CD4-positive, alpha-beta memory T cell (primary cell): ENCODE measurements at regions not wholly inside any gene's neighbourhood (a gene's known extent, or its start where the extent isn't known, plus 50 kb on each side); places are given as distances from the start of the nearest gene placed in this dataset.

ENCODE experiments used
- CTCF ChIA-PET: fragments of 350-600 bp; sonication (Branson Sonifier 250); formaldehyde crosslinking; loops from one replicate; lab custom pipeline; 2021; ENCODE audit warnings: inconsistent platforms; ENCODE audit not compliant: partially characterized antibody; lab: Charles Lee
- POLR2A ChIA-PET: fragments of 350-600 bp; sonication (Branson Sonifier 250); formaldehyde crosslinking; loops from one replicate; lab custom pipeline; 2021; ENCODE audit not compliant: partially characterized antibody; lab: Charles Lee
- DNase-seq, 5 donors: peaks; one replicate each; pipeline versions ENCODE4 v3.0.0 to v3.0.0-alpha.2; 2020 to 2022; ENCODE audit warnings: mixed read lengths in 1 of 5
- H3K27ac ChIP-seq: one replicate; pipeline ENCODE4 v1.7.0; 2013; ENCODE audit warnings: low read depth, low read length
- H3K27me3 ChIP-seq: 2 replicates; pipeline ENCODE4 v1.7.0; 2013; ENCODE audit warnings: mild to moderate bottlenecking, low read length, moderate library complexity; ENCODE audit not compliant: insufficient read depth
- H3K36me3 ChIP-seq: 2 replicates; pipeline ENCODE4 v1.7.0; 2013; ENCODE audit warnings: mild to moderate bottlenecking, low read length, moderate library complexity; ENCODE audit not compliant: insufficient read depth
- H3K4me1 ChIP-seq: 2 replicates; pipeline ENCODE4 v1.7.0; 2013; ENCODE audit warnings: mild to moderate bottlenecking, low read length, moderate library complexity; ENCODE audit not compliant: insufficient read depth
- H3K4me3 ChIP-seq, 2 donors: one replicate each; pipeline ENCODE4 v1.7.0; 2013; ENCODE audit warnings: low read length in 2 of 2, mild to moderate bottlenecking in 1 of 2
- H3K9me3 ChIP-seq, 2 donors: one replicate each; pipeline ENCODE4 v1.7.0; 2013; ENCODE audit warnings: low read length in 2 of 2, control low read depth in 1 of 2; ENCODE audit not compliant: control insufficient read depth in 1 of 2
- H3K27ac Mint-ChIP-seq, 7 donors: one replicate each; pipeline ENCODE4 v1.8.0; 2020 to 2021; ENCODE audit warnings: mixed read lengths in 7 of 7, mild to moderate bottlenecking in 6 of 7, inconsistent platforms in 3 of 7, moderate library complexity in 3 of 7
- H3K27me3 Mint-ChIP-seq, 2 donors: one replicate each; pipeline ENCODE4 v1.8.0; 2020 to 2021; ENCODE audit warnings: mixed read lengths in 2 of 2
- H3K36me3 Mint-ChIP-seq, 2 donors: one replicate each; pipeline ENCODE4 v1.8.0; 2020 to 2021; ENCODE audit warnings: mixed read lengths in 2 of 2, inconsistent platforms in 1 of 2, mild to moderate bottlenecking in 1 of 2
- H3K4me1 Mint-ChIP-seq, 4 donors: one replicate each; pipeline ENCODE4 v1.8.0; 2020 to 2021; ENCODE audit warnings: mixed read lengths in 4 of 4, mild to moderate bottlenecking in 1 of 4
- H3K4me3 Mint-ChIP-seq, 8 donors: one replicate each; pipeline ENCODE4 v1.8.0; 2020 to 2021; ENCODE audit warnings: mixed read lengths in 8 of 8, mild to moderate bottlenecking in 7 of 8, moderate library complexity in 6 of 8, inconsistent platforms in 3 of 8
- H3K9me3 Mint-ChIP-seq, 8 donors: one replicate each; pipeline ENCODE4 v1.8.0; 2020 to 2021; ENCODE audit warnings: mixed read lengths in 8 of 8, mild to moderate bottlenecking in 5 of 8, inconsistent platforms in 3 of 8, moderate library complexity in 1 of 8
- intact Hi-C: fragments of 100-400 bp; cut with micrococcal nuclease; formaldehyde crosslinking; loops from one replicate; pipeline ENCODE4 v1.15.1; 2023

DNA sequence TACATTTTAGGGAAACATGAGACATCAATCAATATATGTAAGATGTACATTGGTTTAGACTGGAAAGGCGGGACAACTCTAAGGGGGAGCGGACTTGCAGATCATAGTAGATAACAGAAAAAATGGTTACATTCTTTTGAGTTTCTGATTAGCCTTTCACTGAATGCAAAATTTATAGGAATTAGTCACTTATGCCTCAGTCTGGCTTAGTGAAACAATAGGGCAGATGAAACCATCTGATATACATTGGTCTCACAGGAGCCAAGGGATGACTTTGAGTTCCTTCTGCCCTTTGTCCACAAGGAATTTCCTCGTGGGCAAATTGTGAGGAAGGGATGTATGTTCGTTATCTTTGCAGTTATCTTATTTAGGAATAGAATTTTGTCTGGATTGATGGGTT is 128.2 kb downstream of the ARSF start:
- Histone ChIP-seq H3K9me3 (no peaks in the 10 kb centered on the region), H3K36me3 (no peaks in the 10 kb centered on the region), H3K27me3 (no peaks in the 10 kb centered on the region), H3K27ac (no peak overlapping the region), H3K4me3 (no peak overlapping the region), H3K4me1 (no peaks in the 10 kb centered on the region)
- ChIA-PET POLR2A (no interaction called here), CTCF (no interaction called here)
- Mint-ChIP-seq H3K36me3 (no peaks in the 10 kb centered on the region), H3K4me1 (no peaks in the 10 kb centered on the region), H3K4me3 (no peak overlapping the region), H3K27ac (no peak overlapping the region), H3K9me3 (peaks cover 0 to 12% (median under 1%) of the 10 kb centered on the region in 8 donors), H3K27me3 (peaks cover 0 to under 1% of the 10 kb centered on the region in 2 donors)
- DNase-seq: no peak
- intact Hi-C loops: no loop called here

DNA sequence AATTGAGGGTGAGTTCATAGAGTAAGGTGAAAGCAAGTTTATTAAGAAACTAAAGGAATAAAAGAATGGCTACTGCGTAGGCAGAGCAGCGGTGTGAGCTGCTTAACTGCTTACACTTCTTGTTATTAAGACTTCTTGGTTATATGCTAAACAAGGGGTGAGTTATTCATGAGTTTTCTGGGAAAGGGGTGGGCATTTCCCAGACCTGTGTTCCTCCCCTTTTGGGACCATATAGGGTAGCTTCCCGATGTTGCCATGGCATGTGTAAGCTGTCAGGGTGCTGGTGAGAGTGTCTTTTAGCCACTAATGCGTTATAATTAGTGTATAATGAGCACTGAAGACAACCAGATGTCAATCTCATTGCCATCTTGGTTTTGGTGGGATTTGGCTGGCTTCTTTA is 126.5 kb downstream of the ARSF start:
- Histone ChIP-seq H3K27me3 (no peaks in the 10 kb centered on the region), H3K36me3 (no peaks in the 10 kb centered on the region), H3K4me3 (no peak overlapping the region), H3K9me3 (no peaks in the 10 kb centered on the region), H3K27ac (no peak overlapping the region), H3K4me1 (no peaks in the 10 kb centered on the region)
- H3K4me3 Mint-ChIP-seq: no peak overlapping the region
- no peak overlapping the region for H3K27ac Mint-ChIP-seq
- intact Hi-C loops: no loop called here
- no peak for DNase-seq
- ChIA-PET POLR2A (no interaction called here), CTCF (no interaction called here)
- no peaks in the 10 kb centered on the region for H3K4me1 Mint-ChIP-seq
- peaks cover 0 to 11% (median under 1%) of the 10 kb centered on the region in 8 donors for H3K9me3 Mint-ChIP-seq
- peaks cover 0 to 2% of the 10 kb centered on the region in 2 donors for H3K27me3 Mint-ChIP-seq
- no peaks in the 10 kb centered on the region for H3K36me3 Mint-ChIP-seq

- H3K36me3 ChIP-seq: no peaks in the 10 kb centered on the region
- no peak overlapping the region for H3K27ac ChIP-seq
- no peaks in the 10 kb centered on the region for H3K4me1 Mint-ChIP-seq
- ChIA-PET CTCF (no interaction called here), POLR2A (no interaction called here)
- no peak overlapping the region for H3K4me3 ChIP-seq
- intact Hi-C loops: no loop called here
- no peaks in the 10 kb centered on the region for H3K36me3 Mint-ChIP-seq
- peaks cover 0 to 11% (median 0%) of the 10 kb centered on the region in 8 donors for H3K9me3 Mint-ChIP-seq
- H3K4me3 Mint-ChIP-seq: no peak overlapping the region
- no peaks in the 10 kb centered on the region for H3K9me3 ChIP-seq
- H3K27me3 ChIP-seq: no peaks in the 10 kb centered on the region
- DNase-seq: no peak
- H3K27me3 Mint-ChIP-seq: peaks cover 0 to 2% of the 10 kb centered on the region in 2 donors
- no peak overlapping the region for H3K27ac Mint-ChIP-seq
- no peaks in the 10 kb centered on the region for H3K4me1 ChIP-seq
These were observed 125.6 kb downstream of the ARSF start for GRCh38 chrX:3166670-3167455.

GRCh38 chrX:3165808-3166207 is 124.5 kb downstream of the ARSF start:
- no peaks in the 10 kb centered on the region for H3K36me3 Mint-ChIP-seq
- peaks cover 0 to 9% (median 0%) of the 10 kb centered on the region in 8 donors for H3K9me3 Mint-ChIP-seq
- CTCF ChIA-PET: no interaction called here

More at GRCh38 chrX:3165808-3166207, 124.5 kb downstream of the ARSF start:
- no peak overlapping the region for H3K27ac Mint-ChIP-seq
- no peaks in the 10 kb centered on the region for H3K4me1 Mint-ChIP-seq
- Histone ChIP-seq H3K27me3 (no peaks in the 10 kb centered on the region), H3K4me3 (no peak overlapping the region), H3K9me3 (no peaks in the 10 kb centered on the region), H3K27ac (no peak overlapping the region), H3K36me3 (no peaks in the 10 kb centered on the region), H3K4me1 (no peaks in the 10 kb centered on the region)
- peaks cover 0 to 3% of the 10 kb centered on the region in 2 donors for H3K27me3 Mint-ChIP-seq
- no peak overlapping the region for H3K4me3 Mint-ChIP-seq
- DNase-seq: no peak
- POLR2A ChIA-PET: no interaction called here
- intact Hi-C loops: no loop called here
